ENCODE measurements at regions not wholly inside any gene's neighbourhood (a gene's known extent, or its start where the extent isn't known, plus 50 kb on each side); places are given as distances from the start of the nearest gene placed in this dataset.

DNA sequence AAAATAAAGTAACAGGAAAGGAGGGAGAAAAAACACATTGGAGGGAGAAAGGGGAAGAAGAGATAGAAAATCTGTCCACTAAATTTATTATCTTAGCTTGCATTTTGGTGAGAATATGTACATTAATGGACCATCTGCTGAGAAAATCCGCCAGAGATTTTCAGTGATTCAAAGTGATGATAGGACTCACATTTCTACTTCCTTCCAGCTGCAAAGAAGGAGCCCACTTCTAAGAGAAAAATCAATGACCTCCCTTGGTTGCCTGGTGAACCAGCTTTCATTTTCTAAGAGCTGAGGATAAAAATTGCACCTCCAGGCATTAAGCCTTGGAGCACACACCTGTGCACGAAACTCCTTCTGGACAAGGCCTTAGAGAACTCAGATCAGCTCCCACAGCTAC, 404.3 kb downstream of the SFMBT2 start (continued):
- TF ChIP-seq HOMEZ (CRISPR knock-in tag; IDR thresholded peaks at IDR 0.05): no peak
- TF ChIP-seq SMARCE1 (IDR thresholded peaks at IDR 0.05): no peak

- no peaks in the 10 kb centered on the region for H4K20me1 ChIP-seq (replicated peaks; ENCODE audit: control insufficient read depth, insufficient read depth, low read length)
- no TSS peak for BruUV-seq (replicated peaks)
- intact Hi-C loops (cut with micrococcal nuclease) (no loop called here), in situ Hi-C loops (cut with MboI) (no loop called here)
- no peak for TF ChIP-seq BRD9 (IDR thresholded peaks at IDR 0.05; ENCODE audit: low read depth, partially characterized antibody)
- TF ChIP-seq ZNF766 (CRISPR knock-in tag; conservative IDR thresholded peaks at IDR 0.05): no peak
- TF ChIP-seq MTF1 (CRISPR knock-in tag; IDR thresholded peaks at IDR 0.05; ENCODE audit: borderline replicate concordance): no peak
- TF ChIP-seq MBD2 (IDR thresholded peaks at IDR 0.05; ENCODE audit: borderline replicate concordance, low read depth): no peak
- TF ChIP-seq, protein P1, sequence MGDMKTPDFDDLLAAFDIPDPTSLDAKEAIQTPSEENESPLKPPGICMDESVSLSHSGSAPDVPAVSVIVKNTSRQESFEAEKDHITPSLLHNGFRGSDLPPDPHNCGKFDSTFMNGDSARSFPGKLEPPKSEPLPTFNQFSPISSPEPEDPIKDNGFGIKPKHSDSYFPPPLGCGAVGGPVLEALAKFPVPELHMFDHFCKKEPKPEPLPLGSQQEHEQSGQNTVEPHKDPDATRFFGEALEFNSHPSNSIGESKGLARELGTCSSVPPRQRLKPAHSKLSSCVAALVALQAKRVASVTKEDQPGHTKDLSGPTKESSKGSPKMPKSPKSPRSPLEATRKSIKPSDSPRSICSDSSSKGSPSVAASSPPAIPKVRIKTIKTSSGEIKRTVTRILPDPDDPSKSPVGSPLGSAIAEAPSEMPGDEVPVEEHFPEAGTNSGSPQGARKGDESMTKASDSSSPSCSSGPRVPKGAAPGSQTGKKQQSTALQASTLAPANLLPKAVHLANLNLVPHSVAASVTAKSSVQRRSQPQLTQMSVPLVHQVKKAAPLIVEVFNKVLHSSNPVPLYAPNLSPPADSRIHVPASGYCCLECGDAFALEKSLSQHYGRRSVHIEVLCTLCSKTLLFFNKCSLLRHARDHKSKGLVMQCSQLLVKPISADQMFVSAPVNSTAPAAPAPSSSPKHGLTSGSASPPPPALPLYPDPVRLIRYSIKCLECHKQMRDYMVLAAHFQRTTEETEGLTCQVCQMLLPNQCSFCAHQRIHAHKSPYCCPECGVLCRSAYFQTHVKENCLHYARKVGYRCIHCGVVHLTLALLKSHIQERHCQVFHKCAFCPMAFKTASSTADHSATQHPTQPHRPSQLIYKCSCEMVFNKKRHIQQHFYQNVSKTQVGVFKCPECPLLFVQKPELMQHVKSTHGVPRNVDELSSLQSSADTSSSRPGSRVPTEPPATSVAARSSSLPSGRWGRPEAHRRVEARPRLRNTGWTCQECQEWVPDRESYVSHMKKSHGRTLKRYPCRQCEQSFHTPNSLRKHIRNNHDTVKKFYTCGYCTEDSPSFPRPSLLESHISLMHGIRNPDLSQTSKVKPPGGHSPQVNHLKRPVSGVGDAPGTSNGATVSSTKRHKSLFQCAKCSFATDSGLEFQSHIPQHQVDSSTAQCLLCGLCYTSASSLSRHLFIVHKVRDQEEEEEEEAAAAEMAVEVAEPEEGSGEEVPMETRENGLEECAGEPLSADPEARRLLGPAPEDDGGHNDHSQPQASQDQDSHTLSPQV (IDR thresholded peaks at IDR 0.05): no peak
- TF ChIP-seq ASH1L (IDR thresholded peaks at IDR 0.05; ENCODE audit: borderline replicate concordance, low read depth, partially characterized antibody): no peak
- no peak for TF ChIP-seq ELF2 (CRISPR knock-in tag; IDR thresholded peaks at IDR 0.05)
- TF ChIP-seq TAF1 (IDR thresholded peaks at IDR 0.05; ENCODE audit: control insufficient read depth, extremely low read depth, insufficient read depth, low read length, severe bottlenecking): no peak
- no peaks in the 10 kb centered on the region for H3K27me3 ChIP-seq (ENCODE audit: control insufficient read depth in 2 of 2, insufficient read depth in 2 of 2, low read length in 2 of 2)
- no peak overlapping the region for H3K27ac ChIP-seq (ENCODE audit: extremely low read depth, low read depth, low read length)
- WGBS (ENCODE audit: insufficient coverage, low coverage, missing lambda C conversion rate): 51% methylated on average over 4 of the region's 4 CpGs
- ATAC-seq: no peak
- DNase-seq (ENCODE audit: extremely low read depth in 1 of 4, low spot score in 3 of 4): no peak
- H2AFZ ChIP-seq (ENCODE audit: low read depth, low read length): no peak overlapping the region
- H3K9ac ChIP-seq (ENCODE audit: insufficient read depth in 1 of 2, low read depth in 2 of 2, low read length in 2 of 2): no peak overlapping the region
- no peaks in the 10 kb centered on the region for H3K9me1 ChIP-seq (ENCODE audit: control insufficient read depth, insufficient read depth, low read length)
- H3K9me3 ChIP-seq (replicated peaks; ENCODE audit: control insufficient read depth, insufficient read depth, low read depth, low read length): no peaks in the 10 kb centered on the region
- peaks cover 0 to 28% of the 10 kb centered on the region in 2 experiments; a peak in 2 of 5 replicates for H3K4me1 ChIP-seq (replicated peaks in 1 of 2; ENCODE audit: control insufficient read depth in 2 of 2, insufficient read depth in 2 of 2, low read length in 2 of 2)
- ChIA-PET POLR2A (interaction anchor here (0.6 kb wide), 1 partner anchor 9 kb away, joined by 3 read pairs; no protein-coding TSS in a partner anchor), CTCF (ENCODE audit: low intra/inter-chr PET ratio) (no interaction called here)
- H3K4me2 ChIP-seq (ENCODE audit: insufficient read depth, low read length): no peak overlapping the region
- H3K4me3 ChIP-seq: no peak overlapping the region
- no peak for FAIRE-seq
- H3K36me3 ChIP-seq (ENCODE audit: control insufficient read depth, insufficient read depth, low read length): no peaks in the 10 kb centered on the region
- no peaks in the 10 kb centered on the region for H3K79me2 ChIP-seq (ENCODE audit: control insufficient read depth, insufficient read depth, low read length)
Observed at GRCh38 chr10:7003831-7004395, 406.9 kb downstream of the SFMBT2 start.
